ENCODE measurements at regions not wholly inside any gene's neighbourhood (a gene's known extent, or its start where the extent isn't known, plus 50 kb on each side); places are given as distances from the start of the nearest gene placed in this dataset.
"Not testable (repeated sequence)": the region's sequence is repeated elsewhere in the genome, so short reads cannot be mapped to it uniquely, and the experiment has no call there.

GRCh38 chr2:75982719-75983118, 272.0 kb upstream of the GCFC2 start:
- DNase-seq, result no peak

GRCh38 chr2:75964646-75965045, 253.9 kb upstream of the GCFC2 start:
- no peak for DNase-seq

GRCh38 chr2:75960472-75961009, 249.8 kb upstream of the GCFC2 start:
- DNase-seq, result no peak

GRCh38 chr2:75959724-75960471, 249.2 kb upstream of the GCFC2 start:
- DNase-seq, result no peak

- no peak for DNase-seq
Observed at GRCh38 chr2:75954761-75955160, 244.0 kb upstream of the GCFC2 start.

- no peak for DNase-seq
Observed at GRCh38 chr2:75952173-75952572, 241.5 kb upstream of the GCFC2 start.

GRCh38 chr2:75949385-75950030, 238.8 kb upstream of the GCFC2 start:
- no peak for DNase-seq

- DNase-seq, result no peak
Observed at GRCh38 chr2:75936311-75936710, 225.6 kb upstream of the GCFC2 start.

- DNase-seq, result no peak
Observed at GRCh38 chr2:75932996-75933395, 222.3 kb upstream of the GCFC2 start.

- DNase-seq, result no peak
Observed at GRCh38 chr2:75928093-75928492, 217.4 kb upstream of the GCFC2 start.

GRCh38 chr2:75925331-75926024, 214.8 kb upstream of the GCFC2 start:
- no peak for DNase-seq

GRCh38 chr2:75922191-75922590, 211.5 kb upstream of the GCFC2 start:
- no peak for DNase-seq

GRCh38 chr2:75920859-75921551, 210.3 kb upstream of the GCFC2 start:
- no peak for DNase-seq

GRCh38 chr2:75915851-75916634, 205.3 kb upstream of the GCFC2 start:
- no peak for DNase-seq

- DNase-seq, result peak; percentile 29
Observed at GRCh38 chr2:75896779-75897366, 186.2 kb upstream of the GCFC2 start.

- DNase-seq, result no peak
Observed at GRCh38 chr2:75894170-75894569, 183.5 kb upstream of the GCFC2 start.

GRCh38 chr2:75892490-75892889, 181.8 kb upstream of the GCFC2 start:
- no peak for DNase-seq

GRCh38 chr2:75882530-75882929, 171.8 kb upstream of the GCFC2 start:
- DNase-seq, result no peak

- DNase-seq, result not testable (repeated sequence)
Observed at GRCh38 chr2:75875606-75876005, 164.9 kb upstream of the GCFC2 start.

GRCh38 chr2:75871762-75872614, 161.3 kb upstream of the GCFC2 start:
- not testable (repeated sequence) for DNase-seq

GRCh38 chr2:75870651-75871137, 160.0 kb upstream of the GCFC2 start:
- DNase-seq, result no peak

All from activated CD4-positive, alpha-beta T cell treated with anti-CD3 and anti-CD28 coated beads, Interleukin-2, Interleukin-6, amounts not matched to agents 100 ng/mL and 50 ng/mL, durations not matched to agents 16 hours and 8 hours (primary cell).